GM12892 (cell line): ENCODE measurements at regions not wholly inside any gene's neighbourhood (a gene's known extent, or its start where the extent isn't known, plus 50 kb on each side); places are given as distances from the start of the nearest gene placed in this dataset.

ENCODE experiments used
- POLR2A ChIP-seq: IDR thresholded peaks from 2 replicates; pipeline ENCODE4 v1.6.1; 2011; ENCODE audit warnings: low read depth, low read length, control low read depth
- POLR2AphosphoS5 ChIP-seq: IDR thresholded peaks from 2 replicates; pipeline ENCODE4 v1.6.1; 2011; ENCODE audit warnings: low read depth, low read length, control low read depth
- TAF1 ChIP-seq: IDR thresholded peaks from 2 replicates; pipeline ENCODE4 v1.6.1; 2011; ENCODE audit warnings: low read depth, mild to moderate bottlenecking, control low read depth, low read length, borderline replicate concordance

GRCh38 chr5:72644296-72644695 lies 137.1 kb upstream of the ZNF366 start:
- TF ChIP-seq POLR2A = no peak
- no peak for TF ChIP-seq POLR2AphosphoS5
- no peak for TF ChIP-seq TAF1
